ENCODE measurements at regions not wholly inside any gene's neighbourhood (a gene's known extent, or its start where the extent isn't known, plus 50 kb on each side); places are given as distances from the start of the nearest gene placed in this dataset.

- peaks cover 11% of the 10 kb centered on the region for H3K4me1 ChIP-seq (ENCODE audit: insufficient read depth)
- WGBS, 2 experiments (ENCODE audit: low coverage in 1 of 2, low lambda C conversion rate in 2 of 2, missing lambda C conversion rate in 2 of 2): 79% methylated on average over 1 of the region's 1 CpG
- H3K9me2 ChIP-seq (ENCODE audit: insufficient read depth): no peaks in the 10 kb centered on the region
- H3K79me2 ChIP-seq (ENCODE audit: insufficient read depth): no peaks in the 10 kb centered on the region
- no peak overlapping the region for H3K9ac ChIP-seq
- H3K27me3 ChIP-seq (replicated peaks; ENCODE audit: insufficient read depth): no peaks in the 10 kb centered on the region
- no peak for DNase-seq
- H3K4me3 ChIP-seq: no peak overlapping the region
- no peak overlapping the region for H3K27ac ChIP-seq
- in situ Hi-C loops (cut with MboI): no loop called here
- no peaks in the 10 kb centered on the region for H3K9me3 ChIP-seq (ENCODE audit: low read depth)
- H3K4me2 ChIP-seq (ENCODE audit: unreplicated experiment): no peak overlapping the region
- no peaks in the 10 kb centered on the region for H4K20me1 ChIP-seq (ENCODE audit: insufficient read depth)
- peaks cover 11% of the 10 kb centered on the region for H3F3A ChIP-seq (ENCODE audit: insufficient read depth)
- no peaks in the 10 kb centered on the region for H3K36me3 ChIP-seq (ENCODE audit: low read depth)
- H2AFZ ChIP-seq: no peak overlapping the region
- TF ChIP-seq EZH2phosphoT487 (IDR thresholded peaks at IDR 0.05; ENCODE audit: insufficient read depth, low read depth): no peak
- TF ChIP-seq EZH2 (IDR thresholded peaks at IDR 0.05; ENCODE audit: insufficient read depth, poor library complexity, severe bottlenecking): no peak
Observed at GRCh38 chr11:23554002-23554401, 693.7 kb upstream of the CCDC179 start.

DNA sequence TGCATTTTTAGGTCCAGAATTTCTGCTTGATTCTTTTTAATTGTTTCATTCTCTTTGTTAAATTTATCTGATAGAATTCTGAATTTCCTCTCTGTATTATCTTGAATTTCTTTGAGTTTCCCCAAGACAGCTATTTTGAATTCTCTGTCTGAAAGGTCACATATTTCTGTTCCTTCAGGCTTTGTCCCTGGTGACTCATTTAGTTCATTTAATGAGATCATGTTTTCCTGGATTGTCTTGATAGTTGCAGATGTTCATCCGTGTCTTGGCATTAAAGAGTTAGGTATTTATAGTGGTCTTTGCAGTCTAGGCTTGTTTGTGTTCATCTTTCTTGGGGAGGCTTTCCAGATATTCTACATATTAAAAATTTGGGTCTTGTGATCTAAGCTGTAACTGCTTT lies 694.8 kb upstream of the CCDC179 start:
- Histone ChIP-seq H3K9me2 (ENCODE audit: insufficient read depth) (no peaks in the 10 kb centered on the region), H3K9me3 (ENCODE audit: low read depth) (no peaks in the 10 kb centered on the region), H3K4me2 (ENCODE audit: unreplicated experiment) (no peak overlapping the region), H3K4me3 (no peak overlapping the region), H3K27me3 (replicated peaks; ENCODE audit: insufficient read depth) (no peaks in the 10 kb centered on the region), H3K4me1 (ENCODE audit: insufficient read depth) (peaks cover 11% of the 10 kb centered on the region), H2AFZ (no peak overlapping the region), H3K36me3 (ENCODE audit: low read depth) (no peaks in the 10 kb centered on the region), H3K9ac (no peak overlapping the region), H3K79me2 (ENCODE audit: insufficient read depth) (no peaks in the 10 kb centered on the region), H4K20me1 (ENCODE audit: insufficient read depth) (no peaks in the 10 kb centered on the region), H3K27ac (peak overlapping the region; percentile 15), H3F3A (ENCODE audit: insufficient read depth) (peaks cover 11% of the 10 kb centered on the region)
- DNase-seq: peak; percentile 65
- WGBS, 2 experiments (ENCODE audit: low coverage in 1 of 2, low lambda C conversion rate in 2 of 2, missing lambda C conversion rate in 2 of 2): 11 to 17% methylated on average over 1 of the region's 1 CpG
- TF ChIP-seq EZH2phosphoT487 (IDR thresholded peaks at IDR 0.05; ENCODE audit: insufficient read depth, low read depth): no peak
- TF ChIP-seq EZH2 (IDR thresholded peaks at IDR 0.05; ENCODE audit: insufficient read depth, poor library complexity, severe bottlenecking): no peak
- in situ Hi-C loops (cut with MboI): no loop called here

GRCh38 chr11:23556163-23556750 lies 696.0 kb upstream of the CCDC179 start:
- TF ChIP-seq EZH2 (IDR thresholded peaks at IDR 0.05; ENCODE audit: insufficient read depth, poor library complexity, severe bottlenecking) (no peak), EZH2phosphoT487 (IDR thresholded peaks at IDR 0.05; ENCODE audit: insufficient read depth, low read depth) (no peak)
- WGBS, 2 experiments (ENCODE audit: low coverage in 1 of 2, low lambda C conversion rate in 2 of 2, missing lambda C conversion rate in 2 of 2): 50 to 63% methylated on average over 2 of the region's 2 CpGs
- in situ Hi-C loops (cut with MboI): no loop called here
- H3K79me2 ChIP-seq (ENCODE audit: insufficient read depth): no peaks in the 10 kb centered on the region
- no peaks in the 10 kb centered on the region for H3K27me3 ChIP-seq (replicated peaks; ENCODE audit: insufficient read depth)
- H3K4me2 ChIP-seq (ENCODE audit: unreplicated experiment): no peak overlapping the region
- no peaks in the 10 kb centered on the region for H3K9me2 ChIP-seq (ENCODE audit: insufficient read depth)
- H3F3A ChIP-seq (ENCODE audit: insufficient read depth): peaks cover 11% of the 10 kb centered on the region
- H3K4me3 ChIP-seq: no peak overlapping the region
- no peak for DNase-seq
- H3K9ac ChIP-seq: no peak overlapping the region
- H3K36me3 ChIP-seq (ENCODE audit: low read depth): no peaks in the 10 kb centered on the region
- H3K27ac ChIP-seq: no peak overlapping the region
- no peaks in the 10 kb centered on the region for H4K20me1 ChIP-seq (ENCODE audit: insufficient read depth)
- no peak overlapping the region for H2AFZ ChIP-seq
- peaks cover 11% of the 10 kb centered on the region for H3K4me1 ChIP-seq (ENCODE audit: insufficient read depth)
- no peaks in the 10 kb centered on the region for H3K9me3 ChIP-seq (ENCODE audit: low read depth)

- 0 out of 2 replicates have a peak, but pooled peaks cover 3% of the 10 kb centered on the region for H3K9me2 ChIP-seq (ENCODE audit: insufficient read depth)
- H3F3A ChIP-seq (ENCODE audit: insufficient read depth): no peaks in the 10 kb centered on the region
- H3K27me3 ChIP-seq (replicated peaks; ENCODE audit: insufficient read depth): no peaks in the 10 kb centered on the region
- TF ChIP-seq EZH2phosphoT487 (IDR thresholded peaks at IDR 0.05; ENCODE audit: insufficient read depth, low read depth) (no peak), EZH2 (IDR thresholded peaks at IDR 0.05; ENCODE audit: insufficient read depth, poor library complexity, severe bottlenecking) (no peak)
- H3K79me2 ChIP-seq (ENCODE audit: insufficient read depth): no peaks in the 10 kb centered on the region
- H2AFZ ChIP-seq: no peak overlapping the region
- no peaks in the 10 kb centered on the region for H3K4me1 ChIP-seq (ENCODE audit: insufficient read depth)
- no peak overlapping the region for H3K4me3 ChIP-seq
- no peak overlapping the region for H3K9ac ChIP-seq
- DNase-seq: no peak
- H4K20me1 ChIP-seq (ENCODE audit: insufficient read depth): no peaks in the 10 kb centered on the region; the same call in 1 of the 2 replicates
- no peak overlapping the region for H3K27ac ChIP-seq
- in situ Hi-C loops (cut with MboI): no loop called here
- H3K9me3 ChIP-seq (ENCODE audit: low read depth): no peaks in the 10 kb centered on the region
- no peak overlapping the region for H3K4me2 ChIP-seq (ENCODE audit: unreplicated experiment)
- H3K36me3 ChIP-seq (ENCODE audit: low read depth): no peaks in the 10 kb centered on the region
Observed at GRCh38 chr11:23563591-23563990, 703.3 kb upstream of the CCDC179 start.

DNA sequence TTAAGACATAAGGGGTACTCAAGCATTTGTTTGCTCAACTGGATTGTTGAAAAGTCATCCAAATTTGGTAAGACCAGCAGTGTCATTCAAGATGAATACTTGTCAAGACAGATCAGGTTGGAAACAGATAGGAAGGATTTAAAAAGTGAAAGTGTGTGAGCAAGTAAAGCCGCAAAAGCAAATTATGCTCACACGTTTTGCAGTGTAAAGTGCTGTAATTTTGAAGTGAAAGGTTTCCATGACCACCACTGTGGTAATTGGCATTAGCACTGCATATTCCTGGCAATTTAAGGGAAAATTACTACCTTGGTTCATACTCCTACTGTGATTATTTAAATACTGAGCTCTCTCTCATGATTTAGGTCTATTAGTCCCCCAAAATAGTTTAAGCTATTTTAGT lies 704.1 kb upstream of the CCDC179 start:
- no peak for DNase-seq
- H3K9me2 ChIP-seq (ENCODE audit: insufficient read depth): 0 out of 2 replicates have a peak, but pooled peaks cover 3% of the 10 kb centered on the region
- TF ChIP-seq EZH2phosphoT487 (IDR thresholded peaks at IDR 0.05; ENCODE audit: insufficient read depth, low read depth): no peak
- no peak for TF ChIP-seq EZH2 (IDR thresholded peaks at IDR 0.05; ENCODE audit: insufficient read depth, poor library complexity, severe bottlenecking)
- no peaks in the 10 kb centered on the region for H3K36me3 ChIP-seq (ENCODE audit: low read depth)
- H3K27ac ChIP-seq: no peak overlapping the region
- no peaks in the 10 kb centered on the region for H3K4me1 ChIP-seq (ENCODE audit: insufficient read depth)
- H4K20me1 ChIP-seq (ENCODE audit: insufficient read depth): no peaks in the 10 kb centered on the region; the same call in 1 of the 2 replicates
- no peaks in the 10 kb centered on the region for H3K27me3 ChIP-seq (replicated peaks; ENCODE audit: insufficient read depth)
- no peaks in the 10 kb centered on the region for H3F3A ChIP-seq (ENCODE audit: insufficient read depth)
- no peak overlapping the region for H3K4me3 ChIP-seq
- no peak overlapping the region for H3K4me2 ChIP-seq (ENCODE audit: unreplicated experiment)
- 80 to 87% methylated on average over 2 of the region's 2 CpGs for WGBS, 2 experiments (ENCODE audit: low coverage in 1 of 2, low lambda C conversion rate in 2 of 2, missing lambda C conversion rate in 2 of 2)
- no peaks in the 10 kb centered on the region for H3K9me3 ChIP-seq (ENCODE audit: low read depth)
- no peak overlapping the region for H3K9ac ChIP-seq
- in situ Hi-C loops (cut with MboI): no loop called here
- no peak overlapping the region for H2AFZ ChIP-seq
- H3K79me2 ChIP-seq (ENCODE audit: insufficient read depth): no peaks in the 10 kb centered on the region

Measured in GM23248 (cell line).